Lung (tissue), 11 donors: ENCODE measurements at regions not wholly inside any gene's neighbourhood (a gene's known extent, or its start where the extent isn't known, plus 50 kb on each side); places are given as distances from the start of the nearest gene placed in this dataset.
A peak's percentile ranks its signal among the peaks of the same experiment; 100 is the strongest.

Experiments
- ATAC-seq: fragments of 200-7000 bp; cut with Tn5 transposase; one replicate; pipeline ENCODE4 v1.9.1; 2020; ENCODE audit warnings: moderate number of reproducible peaks; ENCODE audit not compliant: insufficient read depth, low FRiP score
- DNase-seq, 3 donors: peaks; one replicate each; pipeline ENCODE4 v3.0.0-alpha.2; 2013 to 2017
- H3K27ac ChIP-seq, 2 donors: one replicate each; pipeline ENCODE4 v1.5.1; 2013; ENCODE audit warnings: mild to moderate bottlenecking in 2 of 2, moderate library complexity in 2 of 2, control low read depth in 1 of 2, inconsistent platforms in 1 of 2, low read depth in 1 of 2, low read length in 1 of 2
- H3K27me3 ChIP-seq, 3 donors: one replicate each; pipeline ENCODE4 v1.5.1; 2013; ENCODE audit warnings: low read length in 2 of 3; ENCODE audit not compliant: control insufficient read depth in 3 of 3, insufficient read depth in 3 of 3
- H3K36me3 ChIP-seq, 4 donors: one replicate each; pipeline ENCODE4 v1.5.1; 2013; ENCODE audit warnings: low read length in 4 of 4, mild to moderate bottlenecking in 1 of 4, moderate library complexity in 1 of 4; ENCODE audit not compliant: control insufficient read depth in 4 of 4, insufficient read depth in 4 of 4
- H3K4me1 ChIP-seq, 5 donors: one replicate each; pipeline ENCODE4 v1.5.1; 2013; ENCODE audit warnings: low read length in 5 of 5, mild to moderate bottlenecking in 2 of 5, moderate library complexity in 1 of 5; ENCODE audit not compliant: control insufficient read depth in 5 of 5, insufficient read depth in 5 of 5
- H3K4me3 ChIP-seq: one replicate; pipeline ENCODE4 v1.5.1; 2013; ENCODE audit warnings: mild to moderate bottlenecking, control low read depth, moderate library complexity
- H3K9ac ChIP-seq, 2 donors: one replicate each; pipeline ENCODE4 v1.5.1; 2013; ENCODE audit warnings: low read length in 2 of 2, control low read depth in 1 of 2; ENCODE audit not compliant: insufficient read depth in 1 of 2
- H3K9me3 ChIP-seq, 4 donors: one replicate each; pipeline ENCODE4 v1.5.1; 2013; ENCODE audit warnings: low read length in 3 of 4, mild to moderate bottlenecking in 1 of 4, moderate library complexity in 1 of 4; ENCODE audit not compliant: control insufficient read depth in 4 of 4, insufficient read depth in 3 of 4
- CTCF ChIP-seq: IDR thresholded peaks from 2 replicates; pipeline ENCODE4 v1.5.1; 2012; ENCODE audit warnings: mild to moderate bottlenecking; ENCODE audit errors: control extremely low read depth, extremely low read depth
- WGBS, 2 donors: extraction: QIAGEN DNeasy Blood & Tissue Kit; methylation state at CpG; one replicate each; pipeline ENCODE4 v1.1.7; 2013; 5-methylcytosine and 5-hydroxymethylcytosine counted together
- donor health status: control.
- donor health status: control.
- donor health status: Bipolar disorder and iron deficiency.
- donor health status: healthy.
- donor health status: DM: yes; HTN: yes; CAD: no.

GRCh38 chr4:156569535-156569934, 402.1 kb downstream of the PDGFC start:
- H3K4me1 ChIP-seq = no peaks in the 10 kb centered on the region
- ATAC-seq = no peak

GRCh38 chr4:156568484-156568883, 403.1 kb downstream of the PDGFC start:
- Histone ChIP-seq H3K9me3 (peaks cover 0 to 3% (median 0%) of the 10 kb centered on the region in 4 donors), H3K36me3 (no peaks in the 10 kb centered on the region), H3K4me3 (no peak overlapping the region), H3K9ac (no peak overlapping the region), H3K27ac (no peak overlapping the region), H3K4me1 (no peaks in the 10 kb centered on the region), H3K27me3 (no peaks in the 10 kb centered on the region)
- no peak for TF ChIP-seq CTCF
- ATAC-seq = no peak
- DNase-seq = no peak
- WGBS, 2 donors = 66 to 79% methylated on average over 2 of the region's 2 CpGs

More at GRCh38 chr4:156569535-156569934, 402.1 kb downstream of the PDGFC start:
- DNase-seq = no peak
- TF ChIP-seq CTCF = no peak
- Histone ChIP-seq H3K27ac (no peak overlapping the region), H3K9me3 (peaks cover 0 to 3% (median 0%) of the 10 kb centered on the region in 4 donors), H3K36me3 (no peaks in the 10 kb centered on the region), H3K27me3 (no peaks in the 10 kb centered on the region), H3K4me3 (no peak overlapping the region), H3K9ac (no peak overlapping the region)
- WGBS, 2 donors = 73 to 87% methylated on average over 2 of the region's 2 CpGs

GRCh38 chr4:156568041-156568440, 403.6 kb downstream of the PDGFC start:
- no peaks in the 10 kb centered on the region for H3K4me1 ChIP-seq
- H3K9ac ChIP-seq = no peak overlapping the region
- H3K27me3 ChIP-seq = no peaks in the 10 kb centered on the region
- TF ChIP-seq CTCF = no peak
- 72 to 91% methylated on average over 4 of the region's 4 CpGs for WGBS, 2 donors
- no peak overlapping the region for H3K4me3 ChIP-seq
- H3K27ac ChIP-seq = no peak overlapping the region
- peak in 1 of 3 donors; percentile 18 for DNase-seq
- peaks cover 0 to 3% (median 0%) of the 10 kb centered on the region in 4 donors for H3K9me3 ChIP-seq
- H3K36me3 ChIP-seq = no peaks in the 10 kb centered on the region
- no peak for ATAC-seq

- no peak for DNase-seq
- WGBS, 2 donors = 57 to 64% methylated on average over 2 of the region's 2 CpGs
- Histone ChIP-seq H3K4me3 (no peak overlapping the region), H3K36me3 (no peaks in the 10 kb centered on the region), H3K27me3 (no peaks in the 10 kb centered on the region), H3K4me1 (no peaks in the 10 kb centered on the region), H3K9ac (no peak overlapping the region), H3K9me3 (peaks cover 0 to 5% (median 1%) of the 10 kb centered on the region in 4 donors), H3K27ac (no peak overlapping the region)
- no peak for ATAC-seq
- no peak for TF ChIP-seq CTCF
Measured at GRCh38 chr4:156560701-156561100, 410.9 kb downstream of the PDGFC start.
